NCI-H774 (cell line): ENCODE measurements at regions not wholly inside any gene's neighbourhood (a gene's known extent, or its start where the extent isn't known, plus 50 kb on each side); places are given as distances from the start of the nearest gene placed in this dataset.
A peak's percentile ranks its signal among the peaks of the same experiment; 100 is the strongest.
"Not testable (repeated sequence)": the region's sequence is repeated elsewhere in the genome, so short reads cannot be mapped to it uniquely, and the experiment has no call there.

Experiments
- DNase-seq: peaks from one replicate; lab custom pipeline; 2025; lab: John Stamatoyannopoulos, UW

DNA sequence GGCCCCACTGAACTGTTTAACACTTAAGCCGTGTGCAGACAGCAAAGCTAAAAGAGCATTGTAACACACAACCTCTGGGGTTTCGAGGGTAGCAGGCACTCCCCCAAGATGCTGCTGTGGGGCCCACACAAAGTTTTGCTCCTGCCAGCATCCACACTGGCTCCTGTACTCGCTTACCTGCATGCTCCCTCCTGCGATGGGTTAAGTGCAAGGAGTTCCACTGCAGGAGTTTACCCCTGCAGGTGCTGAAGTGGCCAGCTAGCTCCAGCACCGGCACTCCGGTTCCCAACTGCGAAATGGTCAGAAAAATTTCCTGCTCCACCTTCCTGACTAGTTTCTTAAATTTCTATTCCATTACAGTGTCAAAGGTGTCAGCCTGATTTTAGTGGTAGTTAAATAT is 443.5 kb downstream of the PCDH10 start:
- no peak for DNase-seq

- no peak for DNase-seq
These were observed 443.0 kb downstream of the PCDH10 start for GRCh38 chr4:133592106-133592505.

DNA sequence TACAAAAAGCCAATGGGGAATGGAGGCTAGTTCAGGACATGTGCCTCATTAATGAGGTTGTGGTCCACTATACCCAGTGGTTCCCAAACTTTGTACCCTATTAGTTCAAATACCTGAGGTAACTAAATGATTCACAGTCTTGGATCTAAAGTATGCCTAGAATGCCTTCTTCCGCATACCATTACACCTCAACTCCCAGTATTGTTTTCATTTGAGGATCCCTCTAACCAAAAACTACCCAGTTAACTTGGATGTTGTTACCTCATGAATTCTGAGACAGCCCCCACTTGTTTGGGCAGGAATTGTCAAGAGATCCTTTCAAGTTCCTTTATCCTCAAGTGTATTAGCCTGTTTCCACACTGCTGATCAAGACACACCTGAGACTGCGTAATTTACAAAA is 439.2 kb downstream of the PCDH10 start:
- DNase-seq: no peak

GRCh38 chr4:133585323-133585722 is 436.2 kb downstream of the PCDH10 start:
- no peak for DNase-seq

DNA sequence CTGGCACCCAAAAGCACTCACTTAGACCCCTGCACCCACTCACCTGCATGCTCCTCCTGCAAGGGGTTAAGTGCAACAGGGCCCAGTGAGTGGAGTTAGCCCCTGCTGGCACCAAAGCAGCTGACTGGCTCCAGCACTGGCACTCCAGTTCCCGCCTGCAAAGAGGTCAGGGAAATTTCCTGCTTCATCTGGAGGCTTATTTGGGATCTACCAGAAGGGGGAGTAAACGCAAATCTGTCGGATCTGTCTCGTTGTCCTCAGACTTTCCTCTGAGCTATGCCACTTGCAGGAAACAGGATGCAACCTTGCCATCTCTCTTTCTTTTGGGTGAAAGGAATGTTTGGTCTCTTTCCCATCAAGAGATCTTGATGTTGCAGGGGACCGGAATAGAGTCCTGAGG is 435.6 kb downstream of the PCDH10 start:
- DNase-seq: no peak

DNA sequence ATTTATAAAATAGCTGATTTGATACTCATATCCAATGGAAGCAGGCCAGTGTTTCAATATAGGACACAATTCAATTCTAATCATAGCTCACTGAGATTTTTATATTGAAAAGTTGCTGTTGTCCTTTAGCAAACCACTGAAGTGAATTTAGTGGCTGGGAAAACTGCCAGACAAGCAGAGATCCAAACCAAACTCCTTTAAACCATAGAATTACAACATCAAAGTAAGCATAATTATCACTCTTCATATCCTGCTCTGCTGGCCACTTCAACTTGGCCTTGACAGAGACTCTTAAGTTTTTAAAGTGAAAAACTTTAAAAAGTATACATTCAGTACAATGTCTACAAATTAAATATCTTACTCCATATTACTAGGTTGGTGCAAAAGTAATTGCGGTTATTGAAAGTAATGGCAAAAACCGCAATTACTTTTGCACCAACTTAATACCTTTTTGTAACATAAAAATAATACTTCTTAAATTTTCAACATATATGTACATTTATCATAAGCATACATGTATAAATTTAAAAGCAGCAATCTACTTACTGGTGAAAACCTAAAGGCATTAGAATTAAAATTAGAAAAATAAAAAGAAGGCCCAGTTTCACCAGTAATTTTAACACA is 433.0 kb downstream of the PCDH10 start:
- no peak for DNase-seq

- DNase-seq: no peak
These were observed 425.2 kb downstream of the PCDH10 start for GRCh38 chr4:133574248-133574647.

DNA sequence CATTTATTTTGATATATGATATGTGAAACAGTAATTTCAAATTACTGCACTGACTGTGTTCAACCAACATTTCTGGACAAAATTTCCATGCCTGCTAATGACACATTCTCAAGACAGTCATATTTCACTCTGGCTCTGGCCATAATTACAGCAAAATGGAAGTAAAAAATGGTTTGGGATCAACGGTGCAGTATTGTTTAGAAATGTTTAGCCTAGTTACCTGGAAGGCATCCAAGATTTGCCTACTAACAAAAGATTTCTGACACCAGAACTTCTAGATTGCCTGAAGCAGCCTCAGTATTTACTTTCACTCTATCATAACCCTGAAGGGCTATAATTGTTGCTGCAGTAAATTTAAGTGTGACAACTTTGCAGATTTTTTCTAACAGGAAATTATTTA is 416.3 kb downstream of the PCDH10 start:
- DNase-seq: peak; percentile 20

DNA sequence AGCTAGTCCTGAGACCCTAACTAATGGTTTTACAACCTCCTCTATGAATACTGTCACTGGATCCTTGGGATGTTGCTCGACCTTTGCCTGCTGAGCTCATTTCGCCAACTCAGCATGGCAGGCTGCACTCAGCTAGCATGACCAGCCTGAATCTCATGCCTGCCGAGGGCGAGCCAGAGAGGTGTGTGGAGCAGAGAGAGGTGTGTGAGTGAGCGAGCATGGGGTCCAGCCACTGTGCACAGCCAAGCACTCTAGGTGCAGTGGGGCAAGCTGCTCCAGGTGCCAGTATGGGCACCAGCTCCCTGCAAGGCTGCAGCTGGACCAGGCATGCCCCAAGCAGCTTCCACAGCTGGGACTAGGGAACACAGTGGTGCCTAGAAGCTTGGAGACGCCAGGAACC is 410.9 kb downstream of the PCDH10 start:
- DNase-seq: no peak

GRCh38 chr4:133555671-133556070 is 406.6 kb downstream of the PCDH10 start:
- no peak for DNase-seq

GRCh38 chr4:133550436-133550835 is 401.3 kb downstream of the PCDH10 start:
- no peak for DNase-seq

DNA sequence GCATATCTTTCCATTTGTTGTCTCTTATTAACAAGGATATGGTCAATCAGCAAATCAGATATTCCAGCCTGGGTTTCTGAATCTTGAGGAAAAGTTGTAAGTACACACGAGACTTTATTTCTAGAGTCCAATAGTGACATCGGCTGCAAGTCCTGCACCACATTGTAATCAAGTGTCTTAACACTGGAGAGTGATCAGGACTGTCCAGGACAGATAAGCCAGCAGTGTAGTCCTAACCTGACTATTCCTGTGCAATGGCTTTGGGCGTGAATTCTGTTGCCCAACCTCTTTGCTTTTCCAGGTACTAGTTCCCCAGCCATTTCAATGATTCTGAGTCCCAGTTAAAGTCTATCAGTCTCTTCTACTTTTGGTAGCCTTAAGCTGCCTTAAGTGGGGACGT is 395.0 kb downstream of the PCDH10 start:
- DNase-seq: no peak

DNA sequence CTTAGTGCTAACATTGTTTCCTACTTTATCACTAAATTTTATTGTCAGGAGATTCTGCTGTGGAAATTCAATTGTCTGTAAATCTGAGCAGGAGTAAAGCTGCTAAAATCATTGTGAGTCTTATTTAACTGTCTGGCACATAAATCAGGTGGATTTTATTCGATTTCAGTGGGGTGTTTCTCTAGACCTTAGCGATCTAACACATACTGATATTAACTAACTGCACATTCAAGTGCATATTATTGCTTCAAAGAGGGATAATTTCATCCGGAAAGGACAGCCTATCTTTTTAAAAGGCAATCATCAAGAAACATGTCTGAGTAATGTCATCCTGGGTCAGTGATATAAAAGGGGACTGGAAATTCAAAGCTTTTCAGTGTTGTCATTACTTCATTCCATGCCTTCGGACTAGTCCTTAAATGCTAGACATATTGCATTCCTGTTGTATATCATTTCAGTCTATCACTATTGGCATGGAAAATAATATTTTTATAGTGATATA is 388.7 kb downstream of the PCDH10 start:
- no peak for DNase-seq

- not testable (repeated sequence) for DNase-seq
These were observed 385.1 kb downstream of the PCDH10 start for GRCh38 chr4:133534224-133534623.

DNA sequence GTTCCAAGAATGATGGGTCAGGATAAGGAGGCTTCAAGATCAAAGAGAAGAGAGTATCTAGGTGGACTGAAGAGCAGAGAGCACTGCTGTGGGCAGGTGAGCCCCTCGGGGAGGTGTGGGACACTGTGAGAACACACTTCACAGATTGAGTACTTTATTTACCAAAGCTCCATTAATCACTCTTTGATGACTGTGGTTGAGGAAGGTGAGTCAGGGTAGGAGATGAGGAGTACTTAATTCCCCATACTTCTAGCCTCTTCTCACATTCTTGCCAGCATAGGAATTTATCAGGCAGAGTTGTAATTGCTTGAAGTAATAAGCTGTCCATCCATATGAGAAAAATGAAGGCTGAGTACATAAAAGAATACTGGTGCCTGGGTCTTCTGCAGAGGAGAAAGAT is 375.3 kb downstream of the PCDH10 start:
- no peak for DNase-seq

GRCh38 chr4:133513901-133514300 is 364.8 kb downstream of the PCDH10 start:
- no peak for DNase-seq

- no peak for DNase-seq
These were observed 349.1 kb downstream of the PCDH10 start for GRCh38 chr4:133498149-133498548.

- DNase-seq: no peak
These were observed 344.7 kb downstream of the PCDH10 start for GRCh38 chr4:133493776-133494175.

- DNase-seq: no peak
These were observed 344.1 kb downstream of the PCDH10 start for GRCh38 chr4:133493241-133493640.

- peak; percentile 3 for DNase-seq
These were observed 335.2 kb downstream of the PCDH10 start for GRCh38 chr4:133484287-133484686.

- DNase-seq: no peak
These were observed 334.6 kb downstream of the PCDH10 start for GRCh38 chr4:133483600-133484246.

- DNase-seq: no peak
These were observed 327.0 kb downstream of the PCDH10 start for GRCh38 chr4:133476063-133476462.

DNA sequence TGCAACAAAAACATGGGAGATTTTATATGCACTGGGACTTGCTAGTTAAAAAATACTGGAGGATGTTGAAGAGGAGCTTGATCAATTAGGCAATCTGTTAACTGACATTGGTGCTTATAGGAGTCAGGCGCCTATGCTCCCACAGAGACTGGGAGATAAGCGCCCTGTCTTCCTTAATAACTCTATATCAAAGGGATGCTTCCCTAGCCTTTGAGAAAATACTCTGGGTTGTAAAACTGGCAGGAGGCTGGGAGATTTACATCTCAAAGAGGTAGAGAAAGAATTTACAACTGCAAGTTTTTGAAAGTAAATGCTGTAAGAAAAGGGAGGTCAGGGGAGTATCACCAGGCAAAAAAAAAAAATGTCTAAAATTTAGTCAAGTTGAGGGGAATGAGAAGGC is 325.4 kb downstream of the PCDH10 start:
- DNase-seq: no peak

DNA sequence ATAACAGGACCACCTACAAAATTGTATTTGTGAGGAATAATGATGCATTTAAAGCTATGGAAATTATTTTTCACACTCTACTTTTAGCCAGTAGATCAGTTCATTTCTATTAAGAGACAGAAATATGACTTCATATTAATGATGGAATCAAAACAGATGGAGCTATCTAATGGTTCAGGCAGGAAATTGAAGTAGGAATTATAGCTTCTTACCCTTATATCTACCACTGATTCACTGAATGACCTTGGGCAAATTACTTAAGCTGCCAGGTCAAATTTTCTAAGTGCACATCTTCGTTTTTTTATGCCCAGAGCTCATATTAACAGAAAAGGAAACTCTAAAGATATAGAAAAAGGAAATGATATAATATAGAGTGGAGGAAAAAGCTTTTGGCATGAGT is 323.1 kb downstream of the PCDH10 start:
- DNase-seq: no peak
